T-helper 22 cell (primary cell): ENCODE measurements at regions not wholly inside any gene's neighbourhood (a gene's known extent, or its start where the extent isn't known, plus 50 kb on each side); places are given as distances from the start of the nearest gene placed in this dataset.
"Not testable (repeated sequence)": the region's sequence is repeated elsewhere in the genome, so short reads cannot be mapped to it uniquely, and the experiment has no call there.

ENCODE experiments used
- DNase-seq: peaks from one replicate; pipeline ENCODE4 v3.0.0-alpha.2; 2020; ENCODE audit warnings: low read depth

DNA sequence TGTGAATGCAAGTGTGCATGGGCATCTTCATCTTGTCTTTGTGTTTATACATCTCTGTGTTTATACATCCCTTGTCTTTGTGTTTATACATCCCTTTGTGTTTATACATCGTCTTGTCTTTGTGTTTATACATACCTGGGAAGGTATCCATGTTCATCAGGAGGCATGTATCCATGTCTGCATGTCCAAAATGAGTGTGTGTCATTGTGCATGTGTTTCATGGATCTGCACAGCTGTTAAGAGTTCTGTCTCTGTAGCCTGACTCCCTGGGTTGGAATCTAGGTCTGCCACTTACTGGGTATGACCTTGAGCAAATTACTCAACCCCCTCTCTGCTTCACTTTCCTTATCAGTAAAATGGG lies 50.1 kb upstream of the SIRPA start:
- no peak for DNase-seq

DNA sequence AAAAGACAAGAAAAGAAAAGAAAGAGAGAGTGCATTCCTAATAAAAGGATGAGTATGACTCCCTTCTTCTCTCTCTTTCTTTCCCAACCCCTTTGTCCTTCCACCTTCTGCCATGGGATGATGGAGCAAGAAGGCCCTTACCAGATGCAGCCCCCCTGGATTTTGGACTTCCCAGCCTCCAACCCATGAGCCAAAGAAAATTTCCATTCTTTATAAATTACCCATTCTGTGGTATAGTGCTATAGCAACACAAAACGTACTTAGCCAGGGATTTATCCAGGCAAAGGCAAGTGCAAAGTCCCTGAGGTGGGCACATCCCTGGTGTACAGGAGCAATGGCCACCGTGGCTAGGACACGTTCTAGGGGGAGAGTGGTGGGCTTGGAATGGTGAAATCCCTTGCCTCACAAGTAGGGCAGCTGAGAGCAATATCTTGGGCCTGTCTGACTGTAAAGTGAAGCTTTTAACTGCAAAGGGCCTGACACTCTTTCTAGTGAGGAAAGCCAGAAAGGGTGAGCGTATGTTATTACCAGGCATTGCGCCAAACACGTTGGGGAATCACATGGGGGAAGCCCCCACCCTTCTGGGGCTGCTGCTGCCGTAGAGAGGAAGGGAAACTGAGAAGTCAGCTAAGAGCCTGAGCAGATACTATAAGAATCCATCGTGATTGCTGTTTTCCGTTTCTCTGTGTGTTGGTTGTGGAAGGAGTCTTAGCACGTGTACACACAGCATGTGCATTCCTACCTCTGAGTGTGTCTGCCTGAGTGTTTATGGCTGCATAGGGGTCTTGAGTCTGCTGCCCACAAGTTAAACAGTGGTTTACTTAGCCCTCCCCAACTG lies 50.7 kb upstream of the SIRPA start:
- DNase-seq: no peak

DNA sequence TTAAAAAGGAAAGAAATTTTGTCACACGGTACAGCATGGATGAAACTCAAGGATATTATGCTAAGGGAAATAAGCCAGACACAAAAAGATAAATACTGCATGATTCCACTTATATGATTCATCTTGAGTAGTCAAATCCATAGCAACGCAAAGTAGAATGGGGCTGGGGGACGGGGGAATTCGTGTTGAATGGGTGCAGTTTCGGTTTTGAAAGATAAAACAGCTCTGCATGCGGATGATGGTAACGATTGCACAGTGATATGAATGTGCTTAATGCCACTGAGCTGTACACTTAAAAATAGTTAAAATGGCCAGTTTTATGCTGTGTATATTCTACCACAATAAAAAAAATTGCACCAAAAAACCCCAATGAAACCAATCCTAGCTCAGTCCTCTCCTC lies 52.9 kb upstream of the SIRPA start:
- DNase-seq: no peak

DNA sequence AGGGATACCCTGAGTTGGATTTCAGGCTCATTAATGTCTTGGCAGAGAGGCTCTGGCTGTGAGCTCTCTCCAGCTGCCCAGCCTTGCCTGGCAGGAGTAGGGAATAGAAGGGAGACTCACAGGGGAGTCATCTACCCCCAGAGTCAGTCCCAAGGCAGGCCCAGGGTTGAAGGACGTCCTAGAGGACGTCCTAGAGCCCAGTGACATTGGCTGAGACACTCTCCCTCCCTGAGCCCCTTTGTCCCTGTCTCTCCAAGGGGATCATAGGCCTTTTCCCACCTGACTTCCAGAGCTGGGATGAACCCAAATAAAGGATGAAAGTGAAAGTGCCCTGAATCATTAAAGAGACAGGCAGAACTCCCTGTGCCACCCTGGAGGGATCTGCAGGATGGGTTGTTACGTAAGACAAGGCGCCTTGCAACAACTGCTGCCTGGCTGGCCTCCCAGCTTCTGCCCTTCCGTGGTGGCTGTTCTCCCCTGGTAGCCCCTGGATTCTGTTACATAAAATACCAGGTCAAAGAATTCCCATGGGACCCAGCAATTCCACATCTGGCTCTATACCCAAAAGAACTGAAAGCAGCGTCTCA lies 53.6 kb upstream of the SIRPA start:
- DNase-seq: no peak

DNA sequence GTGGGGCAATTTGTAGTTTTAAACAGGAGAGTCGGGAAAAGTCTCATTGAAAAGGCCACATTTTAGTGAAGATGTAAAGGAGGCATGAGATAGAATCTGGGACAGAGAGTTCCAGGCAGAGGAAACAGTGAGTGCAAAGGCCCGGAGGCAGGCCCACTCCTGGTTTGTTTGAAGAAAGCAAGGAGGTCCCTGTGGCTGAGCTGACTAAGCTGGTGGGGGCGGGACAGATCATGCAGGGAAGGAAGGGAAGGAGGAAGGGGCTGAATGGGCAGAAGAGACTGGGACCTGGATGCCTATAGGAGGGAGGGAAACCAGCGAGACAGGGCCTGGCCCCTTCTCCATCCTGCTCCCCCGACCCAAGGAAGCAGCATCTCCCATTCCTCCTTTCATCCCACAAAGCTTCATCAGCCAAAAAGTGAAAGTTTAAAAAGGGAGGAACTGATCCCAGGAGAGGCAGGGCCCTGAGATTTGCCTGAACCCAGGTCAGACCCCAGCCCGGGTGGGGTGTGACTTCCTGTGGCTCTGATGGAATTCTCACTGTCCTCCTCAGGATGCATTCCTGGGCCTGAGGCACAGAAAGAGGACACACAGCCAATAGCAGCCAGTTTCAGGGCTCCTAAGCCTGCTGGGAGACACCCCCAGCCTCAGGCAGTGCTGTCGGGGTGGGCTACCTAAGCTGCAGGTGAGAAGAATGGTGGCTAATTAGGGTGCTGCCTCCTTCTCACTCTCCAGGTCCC lies 54.2 kb upstream of the SIRPA start:
- DNase-seq: no peak

DNA sequence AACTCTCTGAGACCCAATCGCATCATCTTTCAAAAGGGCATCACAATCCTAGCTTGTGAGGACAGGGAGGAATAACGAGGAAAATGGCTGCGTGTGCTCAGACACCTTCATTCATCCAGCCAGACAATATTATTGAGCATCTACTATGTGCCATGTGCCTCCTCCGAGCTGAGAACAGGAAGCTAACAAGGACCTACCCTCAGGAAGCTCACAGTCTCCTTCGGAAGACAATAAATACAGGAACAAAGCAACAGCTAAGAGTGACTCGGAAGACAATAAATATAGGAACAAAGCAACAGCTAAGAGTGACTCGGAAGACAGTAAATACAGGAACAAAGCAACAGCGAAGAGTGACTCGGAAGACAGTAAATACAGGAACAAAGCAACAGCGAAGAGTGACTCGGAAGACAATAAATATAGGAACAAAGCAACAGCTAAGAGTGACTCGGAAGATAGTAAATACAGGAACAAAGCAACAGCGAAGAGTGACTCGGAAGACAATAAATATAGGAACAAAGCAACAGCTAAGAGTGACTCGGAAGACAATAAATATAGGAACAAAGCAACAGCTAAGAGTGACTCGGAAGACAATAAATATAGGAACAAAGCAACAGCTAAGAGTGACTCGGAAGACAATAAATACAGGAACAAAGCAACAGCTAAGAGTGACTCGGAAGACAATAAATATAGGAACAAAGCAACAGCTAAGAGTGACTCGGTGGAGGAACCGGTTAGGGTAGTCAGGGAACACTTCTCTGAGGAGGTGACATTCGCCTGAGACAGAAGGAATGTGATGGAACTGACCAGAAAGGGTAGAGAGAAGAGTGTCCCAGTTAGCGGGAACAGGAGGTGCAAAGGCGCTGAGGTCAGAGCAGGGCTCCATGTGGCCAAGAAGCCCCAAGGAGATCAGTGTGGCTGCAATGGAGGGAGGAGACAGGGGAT lies 55.6 kb upstream of the SIRPA start:
- not testable (repeated sequence) for DNase-seq

DNA sequence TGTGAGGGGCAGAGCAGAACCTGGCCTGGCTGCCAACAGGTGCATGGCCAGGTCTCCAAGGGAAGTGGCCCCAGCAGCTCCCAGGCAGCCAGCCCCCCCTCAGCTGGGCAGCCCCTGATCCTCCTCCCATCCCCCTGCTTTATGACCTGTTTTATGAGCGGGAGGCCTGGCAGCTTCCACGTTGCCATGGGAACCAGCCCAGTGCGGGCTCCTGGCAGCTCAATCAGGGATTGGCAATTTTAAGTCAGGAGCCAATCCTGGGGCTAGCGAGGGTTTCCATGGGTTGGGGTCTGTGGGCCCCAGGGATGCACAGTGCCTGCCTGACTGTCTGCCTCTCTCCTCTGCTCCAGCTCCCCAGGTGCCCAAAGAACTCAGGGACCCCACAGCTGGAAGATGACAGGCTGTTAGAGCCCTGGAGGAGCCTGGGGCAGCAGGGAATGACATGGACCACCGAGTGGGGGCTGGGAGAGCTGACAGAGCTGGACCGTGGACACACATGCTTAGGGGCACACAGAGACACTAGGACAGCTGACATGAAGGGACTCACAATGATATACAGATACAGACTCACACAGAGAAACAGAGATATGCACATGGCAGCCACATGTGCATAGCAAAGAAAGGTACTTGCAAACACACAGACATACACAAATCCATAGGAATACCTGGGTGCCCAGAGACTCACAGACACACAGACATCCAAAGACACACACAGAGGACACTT lies 56.5 kb upstream of the SIRPA start:
- DNase-seq: no peak

DNA sequence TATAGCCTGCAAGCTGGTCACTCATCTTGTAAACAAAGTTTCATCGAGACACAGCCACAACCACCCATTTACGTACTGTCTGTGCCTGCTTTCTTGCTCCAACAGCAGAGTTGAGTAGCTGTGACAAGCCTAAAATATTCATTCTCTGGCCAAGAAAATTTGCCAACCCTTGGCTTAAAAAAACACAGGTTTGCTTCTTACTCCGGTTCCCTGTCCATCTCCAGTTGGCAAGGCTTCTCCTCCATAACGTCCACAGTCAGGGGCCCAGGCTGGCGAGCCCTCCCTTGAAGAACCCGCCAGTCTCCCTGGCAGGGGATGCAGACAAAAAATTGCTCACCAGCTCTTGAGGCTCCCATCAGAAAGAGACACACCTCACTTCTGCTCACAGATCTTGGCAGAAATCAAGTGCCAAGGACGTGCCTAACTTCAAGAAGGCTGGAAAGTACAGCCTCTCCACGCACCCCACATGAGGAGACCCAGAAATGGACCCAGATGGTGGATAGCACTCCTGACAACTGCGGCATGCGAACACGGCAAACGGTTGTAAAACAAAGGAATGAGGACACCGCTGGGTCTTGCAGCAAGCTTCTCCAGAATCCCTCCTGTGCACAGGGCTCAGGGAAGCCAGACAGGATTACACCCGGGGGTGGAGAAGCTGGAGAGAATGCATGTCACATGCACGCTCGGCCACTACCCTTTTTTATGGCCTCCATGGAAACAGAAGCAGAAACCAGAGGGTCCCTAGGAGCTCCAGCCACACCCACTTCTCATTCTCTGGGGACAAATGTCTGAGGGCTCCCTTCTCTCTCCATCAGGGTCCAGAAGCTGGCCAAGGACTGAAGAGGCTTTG lies 59.8 kb upstream of the SIRPA start:
- no peak for DNase-seq

DNA sequence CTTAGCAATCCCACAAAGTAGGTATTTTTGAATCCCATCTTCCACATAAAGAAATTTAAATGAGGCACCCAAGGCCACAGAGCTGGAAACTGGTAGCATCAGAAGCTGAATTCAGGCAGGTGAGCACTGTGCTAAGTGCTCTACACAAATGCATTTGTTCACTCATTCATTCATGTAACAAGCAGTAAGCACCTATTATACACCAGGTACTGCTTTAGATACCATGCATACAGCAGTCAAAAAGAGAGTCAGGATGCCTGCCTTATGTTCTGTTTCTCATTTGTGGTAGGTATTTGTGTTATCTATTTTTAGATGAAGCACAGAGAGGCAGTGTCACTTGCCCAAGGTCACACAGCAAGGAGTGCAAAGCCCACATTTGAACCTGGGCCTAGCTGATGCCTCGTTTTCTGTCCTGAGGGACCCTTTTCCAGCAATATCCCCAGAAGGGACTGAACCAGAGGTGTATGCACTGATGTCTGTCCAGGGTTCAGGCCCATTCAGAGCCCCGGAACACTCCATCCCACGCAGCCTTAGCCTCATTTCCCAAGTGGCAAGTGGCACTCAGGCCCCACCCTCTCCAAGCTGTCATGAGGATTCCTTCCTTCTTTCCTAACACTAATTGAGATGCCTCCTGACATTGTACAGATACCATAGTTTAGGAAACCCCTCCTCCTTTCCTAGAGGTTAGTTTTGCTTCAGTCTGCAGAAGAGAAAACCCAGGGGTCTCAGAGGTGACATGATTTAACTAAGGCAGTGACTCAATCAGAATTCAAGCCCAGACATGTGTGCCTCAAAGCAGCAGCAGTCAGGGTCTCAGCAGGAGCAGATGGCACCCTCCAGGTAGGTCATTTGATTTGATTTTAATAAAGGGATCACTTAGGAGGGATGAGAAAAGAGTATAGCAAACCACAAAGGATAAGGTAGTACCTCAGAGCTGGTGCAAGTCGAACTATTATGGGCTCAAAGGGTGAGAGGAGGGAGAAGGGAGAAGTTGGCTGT lies 61.2 kb upstream of the SIRPA start:
- DNase-seq: no peak

DNA sequence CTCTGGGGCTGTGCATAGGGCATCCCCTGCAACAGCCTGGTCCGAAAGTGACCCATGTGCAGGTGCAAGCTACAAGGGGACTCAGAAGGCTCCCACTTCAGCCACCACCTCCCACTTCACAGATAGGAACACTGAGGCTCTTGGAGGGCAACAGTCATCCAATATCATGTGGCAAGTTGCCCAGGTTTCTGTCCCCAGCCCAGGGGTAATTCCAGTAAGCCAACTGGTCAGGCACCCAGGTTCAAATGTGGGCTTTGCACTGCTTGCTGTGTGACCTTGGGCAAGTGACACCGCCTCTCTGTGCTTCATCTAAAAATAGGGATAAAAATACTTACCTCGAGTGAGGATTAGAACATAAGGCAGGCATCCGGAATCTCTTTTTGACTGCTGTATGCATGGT lies 62.0 kb upstream of the SIRPA start:
- DNase-seq: no peak

DNA sequence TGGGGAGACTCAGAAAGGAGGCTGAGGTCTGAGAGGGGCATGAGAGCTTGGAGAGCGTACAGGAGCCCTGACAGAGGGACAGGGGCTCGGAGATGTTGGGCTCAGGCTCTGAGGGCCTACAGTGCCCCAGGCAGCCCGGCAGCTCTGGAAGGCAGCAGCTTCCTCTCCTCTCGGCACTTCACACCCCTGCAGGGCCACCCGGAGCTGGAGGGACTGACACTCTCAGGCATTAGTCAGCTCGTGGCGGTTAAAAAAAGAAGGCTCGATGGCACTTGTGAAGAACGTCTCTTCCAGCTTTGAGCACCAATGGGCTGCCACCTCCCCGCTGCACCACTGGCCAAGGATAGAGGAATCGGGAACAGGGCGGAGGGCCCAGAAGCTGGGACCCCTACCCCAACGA lies 62.6 kb upstream of the SIRPA start:
- DNase-seq: no peak

DNA sequence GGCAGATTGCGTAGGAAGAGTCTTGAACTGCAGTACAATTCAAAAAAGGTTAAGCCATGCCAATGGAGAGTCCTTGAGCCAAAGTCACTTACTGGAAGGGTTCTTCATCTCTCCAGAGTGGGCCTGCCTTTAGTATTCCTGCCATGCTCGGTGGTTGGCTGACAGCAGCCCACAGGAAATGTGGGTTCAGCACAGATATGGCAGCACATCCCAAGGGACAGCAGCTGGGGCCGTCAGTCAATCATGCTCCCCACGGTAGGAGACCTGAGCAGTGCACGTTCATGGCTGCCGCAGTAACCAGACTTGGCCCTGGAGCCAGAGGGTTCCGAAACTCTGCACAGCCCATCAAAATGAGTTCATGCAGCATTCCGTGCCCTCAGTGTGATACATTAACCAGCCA lies 63.6 kb upstream of the SIRPA start:
- no peak for DNase-seq

DNA sequence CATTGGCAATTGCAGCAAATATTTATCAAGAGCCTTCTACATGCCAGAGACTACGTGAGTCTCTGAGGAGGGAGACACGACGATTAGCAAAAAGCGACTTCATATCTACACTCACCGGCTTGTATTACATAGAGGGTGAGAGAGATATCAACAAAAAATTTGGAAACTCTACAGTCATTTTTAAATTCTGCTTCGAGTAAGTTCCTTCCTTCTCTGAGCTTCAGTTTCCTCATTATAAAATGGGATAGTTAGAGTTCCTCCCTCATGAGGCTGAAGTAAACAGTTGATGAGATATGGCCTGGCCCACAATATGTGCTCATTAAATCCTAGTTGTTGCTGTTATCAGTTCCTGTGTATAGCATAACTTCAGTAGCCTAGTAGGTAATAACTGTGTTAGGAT lies 64.1 kb upstream of the SIRPA start:
- DNase-seq: no peak

DNA sequence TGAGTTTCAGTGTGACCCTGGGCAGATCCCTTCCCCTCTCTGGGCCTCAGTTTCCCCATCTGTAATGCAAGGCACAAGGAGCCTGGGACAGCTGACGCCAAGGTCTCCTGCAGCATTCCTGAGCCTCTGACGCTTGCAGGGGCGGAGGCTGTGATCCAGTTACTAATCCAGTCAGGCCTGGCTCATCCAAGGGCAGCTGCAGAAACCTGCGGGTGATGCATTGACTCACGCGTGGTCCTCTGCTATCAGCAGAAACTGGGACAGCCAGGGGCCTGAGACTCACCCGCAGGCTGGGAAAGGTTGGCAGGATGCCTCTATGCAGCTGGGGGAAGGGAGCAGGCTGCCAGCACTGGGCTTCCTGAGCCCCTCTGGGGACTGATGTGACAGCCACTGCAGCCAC lies 65.0 kb upstream of the SIRPA start:
- DNase-seq: no peak

DNA sequence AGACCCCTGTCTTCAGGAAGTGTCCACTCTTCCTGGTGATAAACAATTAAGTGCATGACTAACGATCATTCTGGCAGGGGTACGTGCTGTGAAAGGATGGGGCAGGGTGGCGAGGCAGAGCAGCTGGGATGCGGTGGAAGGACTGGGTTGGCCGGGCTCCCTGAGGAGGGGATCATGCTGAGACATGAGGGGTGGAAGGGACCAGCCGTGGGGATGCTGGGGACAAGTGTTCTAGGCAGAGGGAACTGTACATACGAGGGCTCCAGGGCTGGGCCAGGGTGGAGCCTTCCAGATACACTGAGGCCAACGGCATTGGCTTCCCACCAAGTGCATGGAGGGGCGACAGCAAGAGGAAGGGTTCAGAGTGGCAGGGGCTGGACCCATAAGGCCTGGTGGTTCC lies 65.7 kb upstream of the SIRPA start:
- no peak for DNase-seq

DNA sequence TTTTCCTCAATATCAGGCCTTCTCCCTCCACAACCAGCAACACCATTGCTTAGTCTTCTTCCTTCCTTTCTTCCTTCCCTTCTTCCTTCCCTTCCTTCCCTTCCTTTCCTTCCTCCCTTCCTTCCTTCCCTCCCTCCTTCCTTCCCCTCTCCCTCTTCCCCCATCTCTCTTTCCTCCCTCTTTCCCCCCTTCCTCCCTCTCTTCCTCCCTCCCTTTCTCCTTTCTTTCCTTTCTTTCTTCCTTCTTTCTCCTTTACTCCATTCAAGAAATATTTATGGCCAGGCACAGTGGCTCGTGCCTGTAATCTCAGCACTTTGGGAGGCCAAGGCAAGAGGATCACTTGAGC lies 66.4 kb upstream of the SIRPA start:
- no peak for DNase-seq

DNA sequence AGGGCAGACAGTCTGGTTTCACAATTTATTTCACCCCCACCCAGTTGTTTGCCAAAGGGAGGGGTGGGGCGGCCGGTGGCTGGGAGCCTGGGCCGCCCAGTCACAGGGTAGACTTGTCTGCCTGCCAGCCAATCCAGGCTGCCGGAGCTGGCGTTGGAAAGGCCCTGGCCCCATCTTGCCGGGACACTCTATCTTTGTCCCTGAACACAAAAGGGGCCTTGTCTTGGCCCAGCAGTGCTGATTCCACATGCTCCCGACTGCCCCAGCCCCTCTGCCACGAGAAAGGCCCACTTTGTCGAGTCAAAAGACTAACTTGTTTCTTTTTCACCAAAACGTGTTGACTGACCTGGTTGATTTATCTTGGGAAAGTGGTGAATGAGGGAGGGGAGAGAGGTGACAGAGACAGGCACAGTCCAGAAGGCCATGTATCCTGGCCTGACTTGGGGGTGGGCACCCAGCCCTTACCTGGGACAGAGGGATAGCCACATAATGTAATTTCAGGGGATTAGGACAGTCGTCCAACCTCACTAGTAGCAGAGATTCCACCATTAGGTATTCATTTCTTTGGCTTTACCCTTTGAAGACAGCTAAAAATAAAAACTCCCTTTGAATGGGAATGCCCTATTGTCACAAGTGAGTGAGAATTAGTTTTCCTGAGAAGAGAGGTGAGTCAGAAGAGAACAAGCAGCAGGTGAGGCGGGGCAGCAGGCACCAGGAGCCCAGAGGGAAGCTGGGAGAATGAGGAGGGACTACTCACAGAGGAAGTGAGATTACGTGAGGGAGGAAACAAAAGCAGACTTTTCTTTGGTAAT lies 67.0 kb upstream of the SIRPA start:
- DNase-seq: no peak

DNA sequence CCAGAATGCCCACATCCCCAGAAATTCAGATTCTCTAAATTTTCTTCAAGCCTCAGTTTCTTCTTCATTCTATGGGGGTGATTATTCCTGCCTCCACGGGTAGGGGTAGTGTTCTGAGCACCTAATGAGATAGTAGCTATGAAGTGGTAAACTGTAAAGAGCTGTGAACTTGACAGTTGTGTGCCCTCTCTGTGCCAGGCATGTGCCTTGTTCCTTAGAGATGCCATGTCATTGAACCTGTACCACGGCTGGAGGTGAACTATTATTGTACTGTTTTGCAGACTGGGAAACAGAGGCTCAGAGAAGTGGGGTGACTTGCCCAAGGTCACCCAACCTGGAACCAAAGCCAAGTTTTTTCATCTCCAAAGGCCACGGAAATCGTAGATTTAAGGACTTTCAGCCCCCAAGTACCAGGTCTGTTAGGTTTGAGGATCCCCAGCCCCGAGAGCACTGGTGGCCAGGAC lies 67.7 kb upstream of the SIRPA start:
- no peak for DNase-seq
